ENCODE measurements at regions not wholly inside any gene's neighbourhood (a gene's known extent, or its start where the extent isn't known, plus 50 kb on each side); places are given as distances from the start of the nearest gene placed in this dataset.

GRCh38 chr6:169368200-169368599 is 114.6 kb upstream of the THBS2 start:
- no peak for TF ChIP-seq ZNF384 (IDR thresholded peaks at IDR 0.05)
- TF ChIP-seq BHLHE40 (IDR thresholded peaks at IDR 0.05; ENCODE audit: borderline replicate concordance): no peak
- no peak for TF ChIP-seq ARNT (IDR thresholded peaks at IDR 0.05)
- TF ChIP-seq NFRKB (IDR thresholded peaks at IDR 0.05): no peak
- TF ChIP-seq SUZ12 (IDR thresholded peaks at IDR 0.05): no peak
- TF ChIP-seq FOXA1 (IDR thresholded peaks at IDR 0.05): no peak
- no peak for TF ChIP-seq HDGF (IDR thresholded peaks at IDR 0.05; ENCODE audit: borderline replicate concordance)
- no peak for TF ChIP-seq FOXK2 (IDR thresholded peaks at IDR 0.05)
